ENCODE measurements at regions not wholly inside any gene's neighbourhood (a gene's known extent, or its start where the extent isn't known, plus 50 kb on each side); places are given as distances from the start of the nearest gene placed in this dataset.

DNA sequence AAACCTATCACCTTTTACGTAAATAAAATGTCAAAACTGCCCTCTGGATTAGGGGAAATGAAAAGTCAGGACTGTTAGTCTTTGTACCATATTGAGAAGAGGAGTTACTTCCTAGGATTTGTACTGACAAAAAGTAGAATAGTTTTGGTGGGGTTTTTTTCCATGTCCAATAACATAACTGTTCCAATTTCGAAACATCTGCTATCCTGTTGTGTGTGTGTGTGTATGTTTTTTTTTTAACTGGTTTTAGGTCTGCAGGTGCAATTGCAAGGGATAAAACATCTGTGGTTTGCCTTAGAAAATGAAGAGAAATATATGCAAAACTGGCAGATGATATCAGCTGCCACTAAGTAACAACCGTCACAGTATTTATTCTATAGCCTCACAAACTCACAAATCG lies 506.8 kb downstream of the NFIB start:
- H3K9me3 ChIP-seq (replicated peaks; ENCODE audit: control insufficient read depth, insufficient read depth, low read depth, low read length), result no peaks in the 10 kb centered on the region
- H3K4me1 ChIP-seq (replicated peaks in 1 of 2; ENCODE audit: control insufficient read depth in 2 of 2, insufficient read depth in 2 of 2, low read length in 2 of 2), result no peaks in the 10 kb centered on the region
- no TSS peak for BruUV-seq (replicated peaks)
- no peaks in the 10 kb centered on the region for H3K9me1 ChIP-seq (ENCODE audit: control insufficient read depth, insufficient read depth, low read length)
- no peak overlapping the region for H3K4me2 ChIP-seq (ENCODE audit: insufficient read depth, low read length)
- 0% methylated on average over 4 of the region's 4 CpGs for WGBS (ENCODE audit: insufficient coverage, low coverage, missing lambda C conversion rate)
- H3K36me3 ChIP-seq (ENCODE audit: control insufficient read depth, insufficient read depth, low read length), result no peaks in the 10 kb centered on the region
- no peaks in the 10 kb centered on the region for H3K79me2 ChIP-seq (ENCODE audit: control insufficient read depth, insufficient read depth, low read length)
- no peak overlapping the region for H3K9ac ChIP-seq (ENCODE audit: insufficient read depth in 1 of 2, low read depth in 2 of 2, low read length in 2 of 2)
- POLR2A ChIA-PET, result no interaction called here
- TF ChIP-seq ZFP36 (IDR thresholded peaks at IDR 0.05; ENCODE audit: low read depth, low read length, partially characterized antibody) (no peak), TBP (optimal IDR thresholded peaks at IDR 0.05; ENCODE audit: low read depth, low read length) (no peak), ATF7 (IDR thresholded peaks at IDR 0.05) (no peak), TGIF2 (CRISPR knock-in tag; IDR thresholded peaks at IDR 0.05) (no peak), PHF20 (IDR thresholded peaks at IDR 0.05; ENCODE audit: partially characterized antibody) (no peak)
- TF ChIP-seq, protein P1, sequence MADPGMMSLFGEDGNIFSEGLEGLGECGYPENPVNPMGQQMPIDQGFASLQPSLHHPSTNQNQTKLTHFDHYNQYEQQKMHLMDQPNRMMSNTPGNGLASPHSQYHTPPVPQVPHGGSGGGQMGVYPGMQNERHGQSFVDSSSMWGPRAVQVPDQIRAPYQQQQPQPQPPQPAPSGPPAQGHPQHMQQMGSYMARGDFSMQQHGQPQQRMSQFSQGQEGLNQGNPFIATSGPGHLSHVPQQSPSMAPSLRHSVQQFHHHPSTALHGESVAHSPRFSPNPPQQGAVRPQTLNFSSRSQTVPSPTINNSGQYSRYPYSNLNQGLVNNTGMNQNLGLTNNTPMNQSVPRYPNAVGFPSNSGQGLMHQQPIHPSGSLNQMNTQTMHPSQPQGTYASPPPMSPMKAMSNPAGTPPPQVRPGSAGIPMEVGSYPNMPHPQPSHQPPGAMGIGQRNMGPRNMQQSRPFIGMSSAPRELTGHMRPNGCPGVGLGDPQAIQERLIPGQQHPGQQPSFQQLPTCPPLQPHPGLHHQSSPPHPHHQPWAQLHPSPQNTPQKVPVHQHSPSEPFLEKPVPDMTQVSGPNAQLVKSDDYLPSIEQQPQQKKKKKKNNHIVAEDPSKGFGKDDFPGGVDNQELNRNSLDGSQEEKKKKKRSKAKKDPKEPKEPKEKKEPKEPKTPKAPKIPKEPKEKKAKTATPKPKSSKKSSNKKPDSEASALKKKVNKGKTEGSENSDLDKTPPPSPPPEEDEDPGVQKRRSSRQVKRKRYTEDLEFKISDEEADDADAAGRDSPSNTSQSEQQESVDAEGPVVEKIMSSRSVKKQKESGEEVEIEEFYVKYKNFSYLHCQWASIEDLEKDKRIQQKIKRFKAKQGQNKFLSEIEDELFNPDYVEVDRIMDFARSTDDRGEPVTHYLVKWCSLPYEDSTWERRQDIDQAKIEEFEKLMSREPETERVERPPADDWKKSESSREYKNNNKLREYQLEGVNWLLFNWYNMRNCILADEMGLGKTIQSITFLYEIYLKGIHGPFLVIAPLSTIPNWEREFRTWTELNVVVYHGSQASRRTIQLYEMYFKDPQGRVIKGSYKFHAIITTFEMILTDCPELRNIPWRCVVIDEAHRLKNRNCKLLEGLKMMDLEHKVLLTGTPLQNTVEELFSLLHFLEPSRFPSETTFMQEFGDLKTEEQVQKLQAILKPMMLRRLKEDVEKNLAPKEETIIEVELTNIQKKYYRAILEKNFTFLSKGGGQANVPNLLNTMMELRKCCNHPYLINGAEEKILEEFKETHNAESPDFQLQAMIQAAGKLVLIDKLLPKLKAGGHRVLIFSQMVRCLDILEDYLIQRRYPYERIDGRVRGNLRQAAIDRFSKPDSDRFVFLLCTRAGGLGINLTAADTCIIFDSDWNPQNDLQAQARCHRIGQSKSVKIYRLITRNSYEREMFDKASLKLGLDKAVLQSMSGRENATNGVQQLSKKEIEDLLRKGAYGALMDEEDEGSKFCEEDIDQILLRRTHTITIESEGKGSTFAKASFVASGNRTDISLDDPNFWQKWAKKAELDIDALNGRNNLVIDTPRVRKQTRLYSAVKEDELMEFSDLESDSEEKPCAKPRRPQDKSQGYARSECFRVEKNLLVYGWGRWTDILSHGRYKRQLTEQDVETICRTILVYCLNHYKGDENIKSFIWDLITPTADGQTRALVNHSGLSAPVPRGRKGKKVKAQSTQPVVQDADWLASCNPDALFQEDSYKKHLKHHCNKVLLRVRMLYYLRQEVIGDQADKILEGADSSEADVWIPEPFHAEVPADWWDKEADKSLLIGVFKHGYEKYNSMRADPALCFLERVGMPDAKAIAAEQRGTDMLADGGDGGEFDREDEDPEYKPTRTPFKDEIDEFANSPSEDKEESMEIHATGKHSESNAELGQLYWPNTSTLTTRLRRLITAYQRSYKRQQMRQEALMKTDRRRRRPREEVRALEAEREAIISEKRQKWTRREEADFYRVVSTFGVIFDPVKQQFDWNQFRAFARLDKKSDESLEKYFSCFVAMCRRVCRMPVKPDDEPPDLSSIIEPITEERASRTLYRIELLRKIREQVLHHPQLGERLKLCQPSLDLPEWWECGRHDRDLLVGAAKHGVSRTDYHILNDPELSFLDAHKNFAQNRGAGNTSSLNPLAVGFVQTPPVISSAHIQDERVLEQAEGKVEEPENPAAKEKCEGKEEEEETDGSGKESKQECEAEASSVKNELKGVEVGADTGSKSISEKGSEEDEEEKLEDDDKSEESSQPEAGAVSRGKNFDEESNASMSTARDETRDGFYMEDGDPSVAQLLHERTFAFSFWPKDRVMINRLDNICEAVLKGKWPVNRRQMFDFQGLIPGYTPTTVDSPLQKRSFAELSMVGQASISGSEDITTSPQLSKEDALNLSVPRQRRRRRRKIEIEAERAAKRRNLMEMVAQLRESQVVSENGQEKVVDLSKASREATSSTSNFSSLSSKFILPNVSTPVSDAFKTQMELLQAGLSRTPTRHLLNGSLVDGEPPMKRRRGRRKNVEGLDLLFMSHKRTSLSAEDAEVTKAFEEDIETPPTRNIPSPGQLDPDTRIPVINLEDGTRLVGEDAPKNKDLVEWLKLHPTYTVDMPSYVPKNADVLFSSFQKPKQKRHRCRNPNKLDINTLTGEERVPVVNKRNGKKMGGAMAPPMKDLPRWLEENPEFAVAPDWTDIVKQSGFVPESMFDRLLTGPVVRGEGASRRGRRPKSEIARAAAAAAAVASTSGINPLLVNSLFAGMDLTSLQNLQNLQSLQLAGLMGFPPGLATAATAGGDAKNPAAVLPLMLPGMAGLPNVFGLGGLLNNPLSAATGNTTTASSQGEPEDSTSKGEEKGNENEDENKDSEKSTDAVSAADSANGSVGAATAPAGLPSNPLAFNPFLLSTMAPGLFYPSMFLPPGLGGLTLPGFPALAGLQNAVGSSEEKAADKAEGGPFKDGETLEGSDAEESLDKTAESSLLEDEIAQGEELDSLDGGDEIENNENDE (IDR thresholded peaks at IDR 0.05; ENCODE audit: low read depth, low read length), result no peak
- TF ChIP-seq, protein P2, sequence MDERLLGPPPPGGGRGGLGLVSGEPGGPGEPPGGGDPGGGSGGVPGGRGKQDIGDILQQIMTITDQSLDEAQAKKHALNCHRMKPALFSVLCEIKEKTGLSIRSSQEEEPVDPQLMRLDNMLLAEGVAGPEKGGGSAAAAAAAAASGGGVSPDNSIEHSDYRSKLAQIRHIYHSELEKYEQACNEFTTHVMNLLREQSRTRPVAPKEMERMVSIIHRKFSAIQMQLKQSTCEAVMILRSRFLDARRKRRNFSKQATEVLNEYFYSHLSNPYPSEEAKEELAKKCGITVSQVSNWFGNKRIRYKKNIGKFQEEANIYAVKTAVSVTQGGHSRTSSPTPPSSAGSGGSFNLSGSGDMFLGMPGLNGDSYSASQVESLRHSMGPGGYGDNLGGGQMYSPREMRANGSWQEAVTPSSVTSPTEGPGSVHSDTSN (CRISPR knock-in tag; IDR thresholded peaks at IDR 0.05; ENCODE audit: low read depth), result no peak
- TF ChIP-seq, protein P2 (tag; conservative IDR thresholded peaks at IDR 0.05; ENCODE audit: low read depth), result no peak
- FAIRE-seq, result no peak
- ATAC-seq, result no peak
- no peak overlapping the region for H3K4me3 ChIP-seq
- H3K27me3 ChIP-seq (ENCODE audit: control insufficient read depth in 2 of 2, insufficient read depth in 2 of 2, low read length in 2 of 2), result no peaks in the 10 kb centered on the region
- no peak overlapping the region for H2AFZ ChIP-seq (ENCODE audit: low read depth, low read length)
- intact Hi-C loops (cut with micrococcal nuclease), result no loop called here
- no peak overlapping the region for H3K27ac ChIP-seq (ENCODE audit: extremely low read depth, low read depth, low read length)
- H4K20me1 ChIP-seq (replicated peaks; ENCODE audit: control insufficient read depth, insufficient read depth, low read length), result no peaks in the 10 kb centered on the region
- in situ Hi-C loops (cut with MboI), result no loop called here
- CTCF ChIA-PET (ENCODE audit: low intra/inter-chr PET ratio), result no interaction called here
- DNase-seq (ENCODE audit: extremely low read depth in 1 of 4, low spot score in 3 of 4), result no peak

All from K562 (cell line).